ENCODE measurements at regions not wholly inside any gene's neighbourhood (a gene's known extent, or its start where the extent isn't known, plus 50 kb on each side); places are given as distances from the start of the nearest gene placed in this dataset.

DNA sequence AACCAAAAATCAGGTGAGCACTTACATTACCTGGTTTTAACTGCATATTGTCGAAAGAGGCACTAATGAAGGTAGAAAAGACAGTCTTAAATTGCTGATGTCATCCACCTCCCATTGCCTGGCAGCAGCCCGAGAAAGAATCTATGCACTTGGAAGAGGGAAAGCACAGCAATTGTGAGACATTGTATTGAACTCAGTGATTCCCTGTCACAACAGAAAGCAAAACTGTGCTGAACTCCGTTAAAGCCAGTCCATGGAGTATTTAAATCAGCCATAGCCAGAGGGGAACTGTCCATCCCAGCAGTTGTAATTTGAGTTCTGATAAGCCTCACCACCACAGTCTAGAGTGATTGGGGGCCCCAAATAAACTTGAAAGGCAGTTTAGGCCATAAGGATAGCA, 466.6 kb upstream of the PCDH9 start:
- CTCF ChIA-PET = interaction anchor here (0.6 kb wide), 1 partner anchor 323 kb away, joined by 3 read pairs; no protein-coding TSS in a partner anchor

DNA sequence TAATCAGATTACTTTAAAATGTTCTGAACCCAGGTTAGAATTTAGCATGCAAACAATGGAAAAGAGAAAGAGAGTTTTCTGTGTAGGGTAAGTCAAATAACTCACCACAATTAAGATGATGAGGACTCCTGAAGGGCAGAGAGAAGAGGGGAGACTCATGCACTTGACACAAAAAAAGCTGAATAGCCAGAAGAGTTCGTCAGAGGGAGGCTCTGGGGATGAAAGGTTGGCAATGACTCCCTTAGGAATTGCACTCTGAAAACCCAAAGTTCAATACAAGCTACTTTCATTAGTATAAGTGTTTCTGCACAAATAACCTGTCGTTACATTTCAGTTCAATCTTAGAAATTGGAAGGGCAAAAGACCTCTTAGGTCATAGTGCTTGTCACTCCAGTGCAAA, 434.4 kb upstream of the PCDH9 start:
- no peaks in the 10 kb centered on the region for H3K9me3 ChIP-seq (ENCODE audit: control insufficient read depth, insufficient read depth, low read depth, low read length)
- no peaks in the 10 kb centered on the region for H3K4me1 ChIP-seq (ENCODE audit: control insufficient read depth, insufficient read depth, low read length)
- CTCF ChIA-PET = interaction anchor here (0.6 kb wide), 1 partner anchor 11 kb away, joined by 5 read pairs; no protein-coding TSS in a partner anchor
- no peak overlapping the region for H3K4me3 ChIP-seq (ENCODE audit: low read depth, low read length)
- no peak for TF ChIP-seq GLIS1 (tag by site-specific recombination; IDR thresholded peaks at IDR 0.05)
- POLR2A ChIA-PET = no interaction called here
- H3K27ac ChIP-seq (ENCODE audit: extremely low read depth, low read depth, low read length) = no peak overlapping the region
- no peaks in the 10 kb centered on the region for H3K36me3 ChIP-seq (ENCODE audit: control insufficient read depth in 2 of 2, insufficient read depth in 1 of 2, low read length in 2 of 2)

More for the DNA sequence above, 466.6 kb upstream of the PCDH9 start:
- no peaks in the 10 kb centered on the region for H3K9me3 ChIP-seq (ENCODE audit: control insufficient read depth, insufficient read depth, low read depth, low read length)
- H3K4me1 ChIP-seq (ENCODE audit: control insufficient read depth, insufficient read depth, low read length) = no peaks in the 10 kb centered on the region
- H3K27ac ChIP-seq (ENCODE audit: extremely low read depth, low read depth, low read length) = no peak overlapping the region
- POLR2A ChIA-PET = no interaction called here
- H3K36me3 ChIP-seq (ENCODE audit: control insufficient read depth in 2 of 2, insufficient read depth in 1 of 2, low read length in 2 of 2) = no peaks in the 10 kb centered on the region
- TF ChIP-seq MZF1 (tag by site-specific recombination; IDR thresholded peaks at IDR 0.05; ENCODE audit: borderline replicate concordance) (no peak), ZNF623 (tag by site-specific recombination; IDR thresholded peaks at IDR 0.05) (no peak), ZNF843 (tag by site-specific recombination; IDR thresholded peaks at IDR 0.05) (no peak), ZNF184 (tag by site-specific recombination; IDR thresholded peaks at IDR 0.05) (no peak), ZEB2 (tag by site-specific recombination; IDR thresholded peaks at IDR 0.05) (no peak), ZNF677 (tag by site-specific recombination; IDR thresholded peaks at IDR 0.05) (no peak), ZFP69B (tag by site-specific recombination; IDR thresholded peaks at IDR 0.05) (no peak)
- no peak overlapping the region for H3K4me3 ChIP-seq (ENCODE audit: low read depth, low read length)

GRCh38 chr13:67662997-67663396, 432.9 kb upstream of the PCDH9 start:
- no peaks in the 10 kb centered on the region for H3K4me1 ChIP-seq (ENCODE audit: control insufficient read depth, insufficient read depth, low read length)
- H3K27ac ChIP-seq (ENCODE audit: extremely low read depth, low read depth, low read length) = no peak overlapping the region
- ChIA-PET CTCF (no interaction called here), POLR2A (no interaction called here)
- H3K36me3 ChIP-seq (ENCODE audit: control insufficient read depth in 2 of 2, insufficient read depth in 1 of 2, low read length in 2 of 2) = no peaks in the 10 kb centered on the region
- no peak overlapping the region for H3K4me3 ChIP-seq (ENCODE audit: low read depth, low read length)
- no peaks in the 10 kb centered on the region for H3K9me3 ChIP-seq (ENCODE audit: control insufficient read depth, insufficient read depth, low read depth, low read length)
- TF ChIP-seq ZNF239 (tag by site-specific recombination; IDR thresholded peaks at IDR 0.05) (no peak), MEIS1 (CRISPR knock-in tag; IDR thresholded peaks at IDR 0.05; ENCODE audit: borderline replicate concordance) (no peak), ZNF837 (tag by site-specific recombination; IDR thresholded peaks at IDR 0.05) (no peak), ZNF423 (tag by site-specific recombination; IDR thresholded peaks at IDR 0.05) (no peak), KLF9 (tag by site-specific recombination; IDR thresholded peaks at IDR 0.05; ENCODE audit: low read depth) (no peak), PATZ1 (tag by site-specific recombination; IDR thresholded peaks at IDR 0.05) (no peak), ZSCAN23 (tag by site-specific recombination; IDR thresholded peaks at IDR 0.05) (no peak), SP3 (tag by site-specific recombination; IDR thresholded peaks at IDR 0.05) (no peak), ZNF121 (tag by site-specific recombination; IDR thresholded peaks at IDR 0.05) (no peak), ZNF114 (tag by site-specific recombination; IDR thresholded peaks at IDR 0.05) (no peak), KLF8 (tag by site-specific recombination; IDR thresholded peaks at IDR 0.05) (no peak), ZBTB26 (tag by site-specific recombination; optimal IDR thresholded peaks at IDR 0.05) (no peak), ZNF223 (tag by site-specific recombination; IDR thresholded peaks at IDR 0.05) (no peak), ZNF76 (tag by site-specific recombination; IDR thresholded peaks at IDR 0.05; ENCODE audit: borderline replicate concordance, low read depth) (no peak)
- TF ChIP-seq, protein P1, sequence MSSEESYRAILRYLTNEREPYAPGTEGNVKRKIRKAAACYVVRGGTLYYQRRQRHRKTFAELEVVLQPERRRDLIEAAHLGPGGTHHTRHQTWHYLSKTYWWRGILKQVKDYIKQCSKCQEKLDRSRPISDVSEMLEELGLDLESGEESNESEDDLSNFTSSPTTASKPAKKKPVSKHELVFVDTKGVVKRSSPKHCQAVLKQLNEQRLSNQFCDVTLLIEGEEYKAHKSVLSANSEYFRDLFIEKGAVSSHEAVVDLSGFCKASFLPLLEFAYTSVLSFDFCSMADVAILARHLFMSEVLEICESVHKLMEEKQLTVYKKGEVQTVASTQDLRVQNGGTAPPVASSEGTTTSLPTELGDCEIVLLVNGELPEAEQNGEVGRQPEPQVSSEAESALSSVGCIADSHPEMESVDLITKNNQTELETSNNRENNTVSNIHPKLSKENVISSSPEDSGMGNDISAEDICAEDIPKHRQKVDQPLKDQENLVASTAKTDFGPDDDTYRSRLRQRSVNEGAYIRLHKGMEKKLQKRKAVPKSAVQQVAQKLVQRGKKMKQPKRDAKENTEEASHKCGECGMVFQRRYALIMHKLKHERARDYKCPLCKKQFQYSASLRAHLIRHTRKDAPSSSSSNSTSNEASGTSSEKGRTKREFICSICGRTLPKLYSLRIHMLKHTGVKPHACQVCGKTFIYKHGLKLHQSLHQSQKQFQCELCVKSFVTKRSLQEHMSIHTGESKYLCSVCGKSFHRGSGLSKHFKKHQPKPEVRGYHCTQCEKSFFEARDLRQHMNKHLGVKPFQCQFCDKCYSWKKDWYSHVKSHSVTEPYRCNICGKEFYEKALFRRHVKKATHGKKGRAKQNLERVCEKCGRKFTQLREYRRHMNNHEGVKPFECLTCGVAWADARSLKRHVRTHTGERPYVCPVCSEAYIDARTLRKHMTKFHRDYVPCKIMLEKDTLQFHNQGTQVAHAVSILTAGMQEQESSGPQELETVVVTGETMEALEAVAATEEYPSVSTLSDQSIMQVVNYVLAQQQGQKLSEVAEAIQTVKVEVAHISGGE (tag by site-specific recombination; conservative IDR thresholded peaks at IDR 0.05; ENCODE audit: low read depth) = no peak
- TF ChIP-seq, protein P2, sequence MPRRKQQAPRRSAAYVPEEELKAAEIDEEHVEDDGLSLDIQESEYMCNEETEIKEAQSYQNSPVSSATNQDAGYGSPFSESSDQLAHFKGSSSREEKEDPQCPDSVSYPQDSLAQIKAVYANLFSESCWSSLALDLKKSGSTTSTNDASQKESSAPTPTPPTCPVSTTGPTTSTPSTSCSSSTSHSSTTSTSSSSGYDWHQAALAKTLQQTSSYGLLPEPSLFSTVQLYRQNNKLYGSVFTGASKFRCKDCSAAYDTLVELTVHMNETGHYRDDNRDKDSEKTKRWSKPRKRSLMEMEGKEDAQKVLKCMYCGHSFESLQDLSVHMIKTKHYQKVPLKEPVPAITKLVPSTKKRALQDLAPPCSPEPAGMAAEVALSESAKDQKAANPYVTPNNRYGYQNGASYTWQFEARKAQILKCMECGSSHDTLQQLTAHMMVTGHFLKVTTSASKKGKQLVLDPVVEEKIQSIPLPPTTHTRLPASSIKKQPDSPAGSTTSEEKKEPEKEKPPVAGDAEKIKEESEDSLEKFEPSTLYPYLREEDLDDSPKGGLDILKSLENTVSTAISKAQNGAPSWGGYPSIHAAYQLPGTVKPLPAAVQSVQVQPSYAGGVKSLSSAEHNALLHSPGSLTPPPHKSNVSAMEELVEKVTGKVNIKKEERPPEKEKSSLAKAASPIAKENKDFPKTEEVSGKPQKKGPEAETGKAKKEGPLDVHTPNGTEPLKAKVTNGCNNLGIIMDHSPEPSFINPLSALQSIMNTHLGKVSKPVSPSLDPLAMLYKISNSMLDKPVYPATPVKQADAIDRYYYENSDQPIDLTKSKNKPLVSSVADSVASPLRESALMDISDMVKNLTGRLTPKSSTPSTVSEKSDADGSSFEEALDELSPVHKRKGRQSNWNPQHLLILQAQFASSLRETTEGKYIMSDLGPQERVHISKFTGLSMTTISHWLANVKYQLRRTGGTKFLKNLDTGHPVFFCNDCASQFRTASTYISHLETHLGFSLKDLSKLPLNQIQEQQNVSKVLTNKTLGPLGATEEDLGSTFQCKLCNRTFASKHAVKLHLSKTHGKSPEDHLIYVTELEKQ (tag by site-specific recombination; IDR thresholded peaks at IDR 0.05; ENCODE audit: borderline replicate concordance) = no peak
